Activated CD4-positive, alpha-beta T cell treated with anti-CD3 and anti-CD28 coated beads, Interleukin-2, amount 50 U/mL, for 24 hours (primary cell): ENCODE measurements at regions not wholly inside any gene's neighbourhood (a gene's known extent, or its start where the extent isn't known, plus 50 kb on each side); places are given as distances from the start of the nearest gene placed in this dataset.
"Not testable (repeated sequence)": the region's sequence is repeated elsewhere in the genome, so short reads cannot be mapped to it uniquely, and the experiment has no call there.

Source experiments
- DNase-seq, 2 donors: peaks; one replicate each; pipeline ENCODE4 v3.0.0-alpha.2; 2020; ENCODE audit warnings: low read depth in 1 of 2, low spot score in 1 of 2

DNA sequence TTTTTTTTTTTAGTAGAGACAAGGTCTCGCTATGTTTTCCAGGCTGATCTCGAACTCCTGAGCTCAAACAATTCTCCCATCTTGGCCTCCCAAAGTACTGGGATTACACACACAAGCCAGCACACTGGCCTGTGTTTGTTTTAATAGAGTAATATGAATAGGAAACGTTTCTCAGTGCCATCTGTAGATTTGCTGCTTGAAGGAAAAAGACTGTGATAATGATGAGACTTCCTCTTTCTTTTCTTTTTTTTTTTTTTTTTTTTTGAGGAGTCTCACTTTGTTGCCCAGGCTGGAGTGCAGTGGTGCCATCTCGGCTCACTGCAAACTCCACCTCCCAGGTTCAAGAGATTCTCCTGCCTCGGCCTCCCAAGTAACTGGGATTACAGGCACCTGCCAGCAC, 74.7 kb upstream of the ATL2 start:
- DNase-seq = not testable (repeated sequence)

DNA sequence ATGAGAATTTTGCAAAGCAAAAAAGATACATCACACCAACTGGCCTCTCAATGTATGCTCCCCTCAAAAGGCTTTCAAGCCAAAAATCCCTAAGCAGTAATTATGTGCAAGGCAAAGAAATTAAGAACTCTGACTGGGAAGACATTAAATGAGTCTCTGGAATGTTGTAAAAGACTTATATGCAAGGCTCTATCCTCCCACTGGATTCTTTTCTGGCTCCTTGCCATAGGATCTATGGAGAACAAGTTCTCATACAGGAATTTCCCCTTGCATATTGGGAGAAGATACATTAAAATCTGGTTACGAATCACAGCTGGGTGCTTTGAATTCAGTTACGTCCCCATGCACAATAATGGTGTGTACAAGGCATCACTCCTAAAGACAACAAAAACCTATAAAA, 73.4 kb upstream of the ATL2 start:
- DNase-seq = no peak

GRCh38 chr2:38448692-38449410, 71.8 kb upstream of the ATL2 start:
- no peak for DNase-seq

GRCh38 chr2:38446906-38447561, 70.0 kb upstream of the ATL2 start:
- DNase-seq = no peak

- DNase-seq = no peak
Measured at GRCh38 chr2:38446418-38446817, 69.3 kb upstream of the ATL2 start.

- no peak for DNase-seq
Measured at GRCh38 chr2:38444247-38444646, 67.2 kb upstream of the ATL2 start.

DNA sequence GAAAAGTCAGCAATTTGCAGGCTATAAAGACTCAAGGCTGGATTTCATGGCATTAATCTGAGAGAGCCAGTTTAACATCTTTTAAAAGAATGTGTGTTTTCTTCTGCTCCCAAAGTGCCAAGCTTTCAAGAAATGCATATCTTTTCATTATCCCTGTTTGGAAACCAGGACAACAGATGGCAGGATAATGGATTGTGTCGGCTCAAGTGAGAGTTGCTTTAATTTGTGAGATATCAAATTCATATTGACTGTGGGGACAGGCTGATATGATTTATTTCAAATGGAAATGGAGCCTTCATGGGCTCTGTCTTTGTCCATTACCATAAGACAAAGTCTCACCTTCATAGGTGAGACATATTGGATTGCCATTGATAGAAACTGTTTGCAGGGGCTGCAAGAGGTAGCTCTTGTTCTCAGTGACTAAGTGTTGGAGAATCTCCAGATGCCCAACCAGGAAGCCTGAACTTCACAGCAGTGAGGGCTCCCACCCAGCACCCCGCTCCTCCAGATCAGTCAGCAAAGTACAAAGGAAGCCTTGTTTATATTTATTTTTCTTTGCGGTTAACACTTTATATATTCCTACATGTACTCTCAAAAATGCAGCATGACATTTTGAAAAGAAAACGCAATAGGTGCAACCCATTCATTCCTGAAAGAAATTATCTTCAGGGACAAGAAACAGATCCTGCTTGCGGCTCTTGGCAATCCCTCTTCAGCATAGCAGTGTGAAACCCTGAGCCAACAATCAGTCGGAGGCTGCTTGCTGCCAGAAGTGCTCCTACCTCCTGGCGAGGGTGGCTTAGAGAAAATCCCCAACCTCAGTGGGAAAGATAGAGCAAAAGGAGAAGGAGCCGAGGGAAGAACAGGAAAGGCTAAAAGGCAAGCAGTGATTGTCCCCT, 65.8 kb upstream of the ATL2 start:
- no peak for DNase-seq

- DNase-seq = no peak
Measured at GRCh38 chr2:38441346-38441745, 64.3 kb upstream of the ATL2 start.

DNA sequence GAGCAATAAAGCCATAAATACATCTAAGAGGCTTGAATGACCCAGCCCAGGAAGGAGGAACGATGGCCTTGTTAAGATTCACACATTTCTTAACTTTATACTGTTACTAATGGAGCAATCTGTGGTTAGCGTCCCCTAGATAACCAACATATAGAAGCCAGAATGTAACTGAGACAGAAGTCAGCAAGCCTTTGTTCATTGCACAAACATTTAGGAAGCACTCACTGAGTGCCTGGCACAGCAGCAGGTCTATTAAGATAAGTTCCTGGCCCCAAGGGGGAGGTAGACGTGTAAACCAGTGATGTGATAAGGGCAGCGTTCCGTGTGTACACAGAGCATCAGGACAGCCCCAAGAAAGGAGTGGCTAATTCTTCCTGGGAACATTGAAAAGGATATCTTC, 63.6 kb upstream of the ATL2 start:
- DNase-seq = no peak

GRCh38 chr2:38439863-38440262, 62.8 kb upstream of the ATL2 start:
- DNase-seq = no peak

GRCh38 chr2:38438883-38439612, 62.0 kb upstream of the ATL2 start:
- no peak for DNase-seq

DNA sequence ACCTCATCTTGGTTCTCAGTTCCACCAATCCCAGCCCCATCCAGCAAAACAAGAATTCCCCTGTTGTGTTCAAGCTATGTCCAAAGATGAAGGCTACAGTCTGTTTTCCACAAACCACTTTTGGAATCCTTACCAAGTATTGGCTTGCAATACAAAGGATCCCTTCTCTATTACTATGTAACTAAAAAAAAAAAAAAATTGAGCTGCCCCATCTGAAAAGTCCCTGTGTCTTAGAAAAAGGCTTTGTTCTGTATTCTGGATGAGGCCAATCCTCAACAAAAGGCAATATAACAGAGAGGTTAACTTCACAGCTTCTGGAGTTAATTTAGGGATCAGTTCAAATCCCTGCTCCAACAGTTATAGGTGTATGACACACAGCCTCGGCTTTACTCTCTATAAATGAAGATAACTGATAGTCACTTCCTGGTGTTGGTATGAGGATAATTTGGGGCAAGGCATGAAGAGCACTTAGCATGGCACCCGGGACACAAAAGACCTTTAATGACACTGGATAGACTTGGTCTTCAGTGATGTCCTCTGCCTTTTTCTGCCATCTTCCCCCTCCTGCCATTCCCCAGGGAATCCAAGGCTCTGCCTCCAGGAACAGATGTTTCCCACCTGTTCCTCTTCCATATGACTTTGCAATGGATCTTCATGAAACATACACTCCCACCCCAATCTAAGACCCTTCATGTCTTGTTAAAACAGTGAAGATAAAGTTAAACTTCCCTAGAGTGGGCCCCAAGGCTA, 61.2 kb upstream of the ATL2 start:
- no peak for DNase-seq

DNA sequence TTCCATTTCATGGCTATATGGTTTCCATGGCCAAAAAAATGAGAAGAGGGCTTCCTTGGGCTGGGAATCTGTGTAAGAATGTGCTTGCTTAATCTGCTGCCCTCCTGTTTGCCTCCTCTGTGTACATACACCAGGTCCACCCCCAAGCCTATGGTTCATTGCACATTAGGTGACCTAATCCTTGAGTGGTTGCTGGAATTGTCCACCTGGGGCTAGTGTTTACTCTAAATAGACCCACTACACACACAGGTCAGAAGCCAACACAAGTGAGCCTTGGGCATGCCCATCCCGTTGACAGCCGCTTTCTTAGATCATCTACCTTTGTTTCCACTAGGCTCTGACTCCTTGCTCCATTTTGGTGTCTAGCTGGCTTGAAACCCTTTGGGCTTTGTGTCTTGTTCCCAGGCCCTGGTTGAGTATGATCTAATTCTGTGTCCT, 59.2 kb upstream of the ATL2 start:
- no peak for DNase-seq

DNA sequence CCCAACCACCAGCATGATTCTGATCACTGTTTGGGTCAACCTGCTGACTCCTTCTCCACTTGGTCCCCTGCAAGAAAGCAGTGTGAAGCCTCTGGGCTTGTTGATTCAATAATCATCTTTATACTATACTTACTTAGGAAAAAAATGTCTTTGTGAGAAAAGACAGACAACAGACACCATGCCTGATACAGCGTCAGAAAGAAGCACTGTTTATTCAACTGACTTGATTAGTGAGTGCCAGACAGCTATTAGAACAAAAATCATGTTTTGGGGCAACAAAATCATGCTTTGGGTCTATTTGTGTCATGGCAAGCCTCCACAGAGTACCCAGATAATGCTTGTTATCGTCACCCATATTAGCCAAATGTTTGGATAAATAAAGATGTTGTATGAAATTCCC, 58.7 kb upstream of the ATL2 start:
- no peak for DNase-seq

DNA sequence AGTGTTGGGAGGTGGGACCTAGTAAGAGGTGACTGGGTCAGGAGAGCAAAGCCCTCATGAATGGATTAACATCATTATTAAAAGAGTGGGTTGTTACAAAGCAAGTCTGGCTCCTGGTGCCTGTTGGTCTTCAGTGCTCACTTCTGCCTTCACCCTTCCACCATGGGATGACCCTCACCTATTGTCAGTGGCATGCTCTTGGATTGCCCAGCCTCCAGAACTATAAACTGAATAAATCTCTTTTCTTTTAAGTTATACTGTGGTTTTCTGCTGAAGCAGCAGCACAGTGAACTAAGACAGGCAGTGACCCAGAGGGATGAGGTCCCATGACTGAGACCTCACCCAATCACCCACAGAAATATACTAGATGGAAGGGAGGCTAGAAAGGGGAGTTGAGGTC, 57.5 kb upstream of the ATL2 start:
- no peak for DNase-seq

DNA sequence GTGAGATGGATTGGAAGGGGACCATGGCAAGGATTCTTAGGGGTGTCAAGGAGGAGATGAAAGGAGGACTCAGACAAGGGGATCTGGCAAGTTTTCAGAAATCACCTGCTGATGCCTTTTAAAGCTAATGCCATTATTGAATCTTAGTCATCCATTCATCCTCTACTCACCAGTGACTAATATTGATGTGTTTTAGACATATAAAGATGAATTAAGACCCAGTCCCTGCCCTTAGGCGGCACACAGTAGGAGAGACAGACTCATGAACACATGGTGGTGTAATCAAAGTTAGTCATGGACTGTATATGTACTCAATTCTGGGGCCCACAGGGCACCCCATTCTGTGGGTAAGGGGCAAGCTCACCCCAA, 56.5 kb upstream of the ATL2 start:
- DNase-seq = no peak

DNA sequence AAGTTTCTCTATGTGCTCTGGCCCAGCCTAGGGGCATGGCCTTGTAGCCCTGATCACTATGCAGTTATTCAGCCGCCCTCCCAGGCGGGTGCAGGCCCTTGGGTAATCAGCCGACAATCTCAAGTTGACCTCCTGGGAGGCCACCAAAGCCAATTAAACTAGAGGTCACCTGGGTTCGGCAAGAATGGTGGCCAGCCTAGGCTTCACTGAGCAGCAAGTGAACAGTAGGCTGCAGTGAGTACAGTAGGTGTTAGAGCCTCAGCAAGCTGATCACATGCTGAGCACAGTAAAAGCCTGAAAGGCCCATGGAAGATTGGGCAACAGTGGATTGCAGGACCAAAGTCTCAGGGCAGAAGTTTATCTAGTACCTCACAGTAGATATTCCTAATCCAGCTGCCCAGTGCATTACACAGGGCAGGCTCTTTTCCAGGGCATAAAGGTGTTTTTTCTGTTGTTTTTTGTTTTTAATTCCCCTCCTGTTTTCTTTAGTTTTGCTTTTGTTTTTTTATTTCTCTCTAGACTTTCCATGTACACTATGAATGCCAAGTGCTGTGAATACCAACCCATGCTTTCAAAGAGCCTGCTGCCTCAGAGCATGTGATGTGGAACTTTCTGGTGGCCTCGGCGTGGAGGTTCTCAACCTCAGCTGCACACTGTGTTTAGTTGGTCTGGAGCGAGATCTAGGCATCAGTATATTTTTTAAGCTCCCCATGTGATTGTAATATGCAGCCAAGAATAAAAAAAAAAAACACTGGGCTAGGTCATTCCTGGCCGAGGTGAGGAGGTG, 55.9 kb upstream of the ATL2 start:
- no peak for DNase-seq

DNA sequence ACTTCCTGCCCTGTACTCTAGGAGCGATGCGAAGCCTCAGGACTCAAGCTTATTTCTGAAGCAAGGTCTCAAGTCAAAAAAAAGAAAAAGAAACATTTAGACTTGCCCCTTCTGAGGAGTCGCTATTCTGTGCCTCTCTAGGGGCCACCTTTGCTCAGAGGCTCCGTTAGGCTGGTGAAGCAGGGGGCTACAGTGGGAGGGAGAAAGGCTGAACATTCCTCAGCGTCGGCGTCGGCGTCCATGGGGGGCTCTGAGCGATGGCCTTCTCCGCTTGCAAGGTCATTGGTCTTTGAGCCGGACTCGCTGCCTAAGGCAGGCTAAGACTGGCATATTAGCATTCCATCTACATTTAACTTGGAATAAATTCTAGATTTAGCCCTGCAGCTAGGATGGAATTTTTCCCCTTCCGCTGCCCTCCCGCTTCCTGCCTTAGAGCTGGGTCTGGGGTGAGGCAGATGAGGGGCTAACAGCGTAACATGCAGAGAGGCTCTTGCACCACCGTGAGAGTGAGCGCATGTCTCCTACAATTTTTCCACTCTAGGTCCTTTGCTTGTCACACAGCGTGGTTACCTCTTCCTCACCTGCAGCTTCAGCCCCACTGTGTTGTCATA, 53.6 kb upstream of the ATL2 start:
- no peak for DNase-seq

DNA sequence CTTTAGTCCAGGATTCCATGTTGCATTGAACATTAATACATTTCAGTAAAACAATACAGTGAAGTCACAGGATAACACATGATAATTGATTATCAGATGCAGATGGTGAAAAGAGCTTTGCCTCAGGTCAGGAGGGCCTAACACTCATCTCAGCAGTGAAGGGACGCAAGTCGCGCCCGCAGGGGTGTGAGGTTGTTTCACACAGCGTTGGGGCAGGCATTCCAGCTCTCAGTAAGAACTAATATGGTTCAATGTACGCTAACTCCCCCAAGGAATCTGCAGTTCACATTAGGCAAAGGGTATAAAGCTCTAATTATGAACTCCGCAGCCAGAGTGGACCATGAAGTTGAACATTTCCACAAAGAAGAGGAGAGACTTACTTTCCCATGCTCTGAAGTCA, 53.1 kb upstream of the ATL2 start:
- no peak for DNase-seq
